ENCODE measurements at regions not wholly inside any gene's neighbourhood (a gene's known extent, or its start where the extent isn't known, plus 50 kb on each side); places are given as distances from the start of the nearest gene placed in this dataset.

DNA sequence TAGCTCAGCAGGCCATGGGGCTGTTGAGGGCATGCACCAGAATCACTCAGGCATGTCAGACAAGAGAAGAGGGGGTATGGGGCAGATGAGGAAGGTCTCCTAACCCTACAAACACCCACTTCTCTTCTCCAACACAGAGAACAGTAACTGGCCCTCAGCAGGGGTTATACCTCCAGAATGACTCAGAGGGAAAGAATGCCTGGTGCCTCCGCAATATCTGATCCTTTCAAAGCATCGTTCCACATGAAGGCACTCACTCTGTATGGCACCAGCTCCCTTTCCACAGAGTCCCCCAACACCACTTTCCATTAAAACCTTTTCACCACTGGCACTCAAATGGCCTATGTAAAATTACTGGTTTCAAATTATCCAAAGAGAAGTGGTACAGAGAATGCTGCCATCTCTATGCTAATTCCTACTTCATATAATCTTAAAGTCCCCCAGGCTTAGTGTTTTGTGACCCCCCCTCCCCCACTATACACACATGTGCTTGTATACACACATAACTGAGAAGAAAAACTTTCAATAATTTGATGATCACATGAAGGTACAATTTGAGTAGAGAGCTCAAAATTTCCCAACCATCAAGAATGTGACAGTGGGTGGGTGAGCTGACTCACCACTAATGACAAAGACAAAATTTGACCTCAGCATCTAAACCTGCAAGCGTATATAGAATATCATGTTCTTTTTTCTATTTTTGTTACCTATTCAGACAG, 91.5 kb downstream of the SIPA1L2 start:
- no peak overlapping the region for H3K4me3 ChIP-seq (ENCODE audit: low read depth, low read length)
- DNase-seq (ENCODE audit: low read depth), result peak; percentile 17
- TF ChIP-seq, protein P1, sequence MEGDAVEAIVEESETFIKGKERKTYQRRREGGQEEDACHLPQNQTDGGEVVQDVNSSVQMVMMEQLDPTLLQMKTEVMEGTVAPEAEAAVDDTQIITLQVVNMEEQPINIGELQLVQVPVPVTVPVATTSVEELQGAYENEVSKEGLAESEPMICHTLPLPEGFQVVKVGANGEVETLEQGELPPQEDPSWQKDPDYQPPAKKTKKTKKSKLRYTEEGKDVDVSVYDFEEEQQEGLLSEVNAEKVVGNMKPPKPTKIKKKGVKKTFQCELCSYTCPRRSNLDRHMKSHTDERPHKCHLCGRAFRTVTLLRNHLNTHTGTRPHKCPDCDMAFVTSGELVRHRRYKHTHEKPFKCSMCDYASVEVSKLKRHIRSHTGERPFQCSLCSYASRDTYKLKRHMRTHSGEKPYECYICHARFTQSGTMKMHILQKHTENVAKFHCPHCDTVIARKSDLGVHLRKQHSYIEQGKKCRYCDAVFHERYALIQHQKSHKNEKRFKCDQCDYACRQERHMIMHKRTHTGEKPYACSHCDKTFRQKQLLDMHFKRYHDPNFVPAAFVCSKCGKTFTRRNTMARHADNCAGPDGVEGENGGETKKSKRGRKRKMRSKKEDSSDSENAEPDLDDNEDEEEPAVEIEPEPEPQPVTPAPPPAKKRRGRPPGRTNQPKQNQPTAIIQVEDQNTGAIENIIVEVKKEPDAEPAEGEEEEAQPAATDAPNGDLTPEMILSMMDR (IDR thresholded peaks at IDR 0.05; ENCODE audit: insufficient read depth, low read depth, low read length), result no peak

DNA sequence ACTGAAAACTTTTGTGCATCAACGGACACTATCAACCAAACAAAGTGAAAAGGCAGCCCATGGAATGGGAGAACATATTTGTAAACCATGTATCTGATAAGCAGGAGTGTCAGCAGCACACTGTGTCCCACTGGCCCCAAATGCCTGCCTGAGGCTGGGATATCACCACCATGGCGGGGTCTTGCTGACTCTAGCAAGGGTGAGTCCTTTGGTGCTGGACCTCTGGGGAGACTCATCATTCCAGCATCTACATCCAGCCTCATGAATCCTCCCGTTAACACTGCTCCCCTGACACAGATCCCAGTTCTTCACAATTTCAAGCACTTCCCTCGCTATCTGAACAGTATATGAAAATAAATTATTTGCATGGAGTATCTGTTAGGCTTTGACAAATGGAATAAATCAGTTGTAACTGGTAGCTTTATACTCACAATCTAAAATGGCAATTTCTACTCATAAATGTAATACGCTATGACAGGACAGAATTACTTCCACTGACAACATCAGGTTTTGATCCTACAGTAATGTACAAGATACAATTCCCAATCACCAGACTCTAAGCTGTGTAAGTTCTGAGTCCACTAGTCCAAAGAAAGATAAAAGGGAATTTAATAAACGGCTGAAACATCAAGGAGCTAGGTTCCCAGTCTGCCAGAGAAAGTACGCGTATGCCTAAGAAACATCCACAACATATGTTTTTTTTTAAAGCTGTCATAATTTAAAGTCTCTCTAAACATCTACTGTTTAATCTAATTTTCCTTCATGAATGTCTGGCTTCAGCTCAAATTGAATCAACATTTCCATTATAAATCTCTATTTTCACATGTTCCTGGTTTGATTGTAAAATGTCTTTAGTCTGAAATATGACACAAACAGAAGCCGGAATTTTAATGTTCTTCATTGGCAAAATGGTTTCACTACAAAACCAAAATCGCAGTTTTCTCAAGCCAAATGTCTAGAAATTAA, 95.1 kb downstream of the SIPA1L2 start:
- no peak for DNase-seq (ENCODE audit: low read depth)
- TF ChIP-seq, protein P1 (IDR thresholded peaks at IDR 0.05; ENCODE audit: insufficient read depth, low read depth, low read length), result no peak
- no peak overlapping the region for H3K4me3 ChIP-seq (ENCODE audit: low read depth, low read length)

DNA sequence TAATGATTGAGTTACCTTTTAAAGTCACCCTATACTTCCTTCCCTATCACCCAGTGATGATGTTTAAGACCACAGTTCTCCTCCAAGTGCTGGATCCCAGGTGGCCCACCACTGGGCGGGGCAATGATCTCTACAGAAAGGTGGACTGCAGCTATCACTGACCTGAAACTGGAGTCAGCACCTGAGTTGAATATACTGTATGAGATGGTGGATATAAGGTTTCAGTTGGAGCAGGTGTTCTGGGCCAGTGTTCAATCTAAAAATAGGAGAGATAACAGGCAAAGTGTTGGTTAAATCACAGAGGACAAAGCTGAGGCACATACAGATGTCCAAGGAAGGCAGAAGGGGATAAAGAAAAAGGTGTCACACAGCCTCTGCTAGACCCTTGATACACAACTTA, 96.6 kb downstream of the SIPA1L2 start:
- TF ChIP-seq, protein P1 (IDR thresholded peaks at IDR 0.05; ENCODE audit: insufficient read depth, low read depth, low read length), result no peak
- no peak for DNase-seq (ENCODE audit: low read depth)
- no peak overlapping the region for H3K4me3 ChIP-seq (ENCODE audit: low read depth, low read length)

DNA sequence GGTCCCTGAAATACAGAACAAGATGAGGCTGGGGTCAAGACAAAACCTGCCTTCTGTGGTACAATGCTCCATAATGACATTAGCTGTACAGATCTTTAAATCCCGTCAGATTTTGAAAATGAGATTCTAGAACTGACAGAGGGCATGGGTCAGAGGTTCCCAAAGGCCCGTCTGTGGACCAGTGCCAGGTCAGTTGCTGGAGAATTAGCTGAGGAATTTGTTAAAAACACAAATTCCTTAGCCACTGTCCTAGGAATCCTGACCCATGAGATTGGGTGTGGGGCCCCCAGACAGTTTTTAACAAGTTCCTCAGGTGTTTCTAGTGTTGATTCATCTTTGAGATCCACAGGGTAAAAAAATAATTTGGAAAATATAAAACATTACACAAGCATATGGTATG, 97.0 kb downstream of the SIPA1L2 start:
- no peak overlapping the region for H3K4me3 ChIP-seq (ENCODE audit: low read depth, low read length)
- TF ChIP-seq, protein P1 (IDR thresholded peaks at IDR 0.05; ENCODE audit: insufficient read depth, low read depth, low read length), result no peak
- no peak for DNase-seq (ENCODE audit: low read depth)

DNA sequence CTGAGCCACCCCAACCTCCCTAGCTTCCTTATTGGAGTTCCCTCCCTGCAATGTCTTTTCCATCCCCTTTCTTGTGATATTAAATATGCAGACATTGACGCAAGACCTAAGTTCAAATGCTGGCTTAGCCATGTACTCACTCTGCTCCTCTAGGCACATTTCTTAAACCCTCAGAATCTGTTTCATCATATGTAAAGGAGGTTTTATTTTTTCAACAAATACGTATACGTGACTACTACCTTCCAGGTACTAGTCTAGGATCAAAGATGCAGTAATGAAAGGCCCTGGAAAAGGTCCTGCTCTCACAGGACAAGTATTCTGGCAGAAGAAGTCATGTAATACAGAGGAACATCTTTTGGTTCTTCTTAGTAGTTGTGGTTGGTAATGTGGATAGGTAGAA, 98.6 kb downstream of the SIPA1L2 start:
- TF ChIP-seq, protein P1 (IDR thresholded peaks at IDR 0.05; ENCODE audit: insufficient read depth, low read depth, low read length), result no peak
- no peak for DNase-seq (ENCODE audit: low read depth)
- no peak overlapping the region for H3K4me3 ChIP-seq (ENCODE audit: low read depth, low read length)

DNA sequence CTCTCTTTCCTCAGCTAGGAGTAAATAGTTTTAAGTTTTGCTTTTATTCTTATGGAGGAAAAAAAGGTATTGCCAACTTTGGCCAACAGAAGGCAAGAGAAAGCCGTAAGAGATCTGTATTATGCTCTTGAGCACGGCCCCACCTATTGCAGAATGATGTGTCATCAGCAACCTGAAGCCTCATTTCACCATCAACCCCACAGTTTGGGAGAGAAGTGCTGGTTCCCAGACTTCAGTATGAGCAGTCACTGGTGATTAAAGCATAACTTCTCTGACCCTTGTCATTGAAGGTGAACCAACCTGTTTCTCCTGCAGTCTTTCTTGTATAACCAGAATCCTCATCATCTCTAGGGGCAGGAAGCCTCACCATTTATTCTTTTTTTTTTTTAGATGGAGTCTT, 100.2 kb downstream of the SIPA1L2 start:
- TF ChIP-seq, protein P1 (IDR thresholded peaks at IDR 0.05; ENCODE audit: insufficient read depth, low read depth, low read length), result no peak
- H3K4me3 ChIP-seq (ENCODE audit: low read depth, low read length), result no peak overlapping the region
- no peak for DNase-seq (ENCODE audit: low read depth)
